ENCODE measurements at regions not wholly inside any gene's neighbourhood (a gene's known extent, or its start where the extent isn't known, plus 50 kb on each side); places are given as distances from the start of the nearest gene placed in this dataset.

- TF ChIP-seq POLR2AphosphoS5 (IDR thresholded peaks at IDR 0.05) = no peak
- TF ChIP-seq CTCF (IDR thresholded peaks at IDR 0.05) = no peak
- TF ChIP-seq EP300 (IDR thresholded peaks at IDR 0.05) = no peak
- TF ChIP-seq POLR2A (IDR thresholded peaks at IDR 0.05) = no peak
- WGBS, 5 donors = 72 to 80% (median 74%) methylated on average over 5 of the region's 5 CpGs
These were observed 50.4 kb upstream of the CTLA4 start for GRCh38 chr2:203817147-203817546.

More at GRCh38 chr2:203817147-203817546, 50.4 kb upstream of the CTLA4 start:
- Histone ChIP-seq H3K27ac (no peak overlapping the region), H3K9me3 (no peaks in the 10 kb centered on the region), H3K4me3 (no peak overlapping the region), H3K36me3 (no peaks in the 10 kb centered on the region), H3K27me3 (no peaks in the 10 kb centered on the region), H3K4me1 (peaks cover 18 to 33% (median 25%) of the 10 kb centered on the region in 4 donors)
- no peak for DNase-seq
- intact Hi-C loops (cut with DNase I; ENCODE audit: low total_unique reads) = loop anchor here (10.0 kb wide), 1 partner anchor 332 kb away; no protein-coding TSS in a partner anchor

Measured in stomach (tissue), 8 donors.